ENCODE measurements at regions not wholly inside any gene's neighbourhood (a gene's known extent, or its start where the extent isn't known, plus 50 kb on each side); places are given as distances from the start of the nearest gene placed in this dataset.

DNA sequence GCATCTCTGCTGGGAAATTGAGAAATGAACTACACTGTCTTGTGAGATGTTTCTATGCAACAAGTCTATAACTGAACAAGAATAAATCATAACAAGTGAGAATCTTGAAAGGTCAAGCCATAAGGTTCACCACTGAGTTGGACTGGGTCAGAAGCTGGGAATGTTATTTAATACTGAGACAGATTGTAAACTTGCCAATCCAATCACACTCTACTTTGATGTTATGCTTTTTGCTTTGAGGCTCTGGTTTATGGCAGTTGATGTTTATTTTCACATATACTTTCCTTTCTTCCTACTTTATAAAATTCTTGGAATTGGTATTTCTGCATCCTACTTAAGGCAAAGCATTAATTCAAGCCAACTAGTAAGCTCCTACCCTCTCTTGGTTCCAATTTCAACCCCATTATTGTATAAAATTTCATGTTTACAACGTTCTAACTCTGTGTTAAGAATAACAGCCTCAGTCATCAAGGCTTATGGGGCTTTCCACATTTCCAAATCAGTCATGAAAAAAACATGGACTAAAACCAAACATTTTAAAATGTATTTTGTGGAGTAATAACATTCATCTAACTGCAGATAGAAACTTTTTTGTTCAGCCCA is 533.4 kb downstream of the NYAP2 start:
- TF ChIP-seq, protein P1, sequence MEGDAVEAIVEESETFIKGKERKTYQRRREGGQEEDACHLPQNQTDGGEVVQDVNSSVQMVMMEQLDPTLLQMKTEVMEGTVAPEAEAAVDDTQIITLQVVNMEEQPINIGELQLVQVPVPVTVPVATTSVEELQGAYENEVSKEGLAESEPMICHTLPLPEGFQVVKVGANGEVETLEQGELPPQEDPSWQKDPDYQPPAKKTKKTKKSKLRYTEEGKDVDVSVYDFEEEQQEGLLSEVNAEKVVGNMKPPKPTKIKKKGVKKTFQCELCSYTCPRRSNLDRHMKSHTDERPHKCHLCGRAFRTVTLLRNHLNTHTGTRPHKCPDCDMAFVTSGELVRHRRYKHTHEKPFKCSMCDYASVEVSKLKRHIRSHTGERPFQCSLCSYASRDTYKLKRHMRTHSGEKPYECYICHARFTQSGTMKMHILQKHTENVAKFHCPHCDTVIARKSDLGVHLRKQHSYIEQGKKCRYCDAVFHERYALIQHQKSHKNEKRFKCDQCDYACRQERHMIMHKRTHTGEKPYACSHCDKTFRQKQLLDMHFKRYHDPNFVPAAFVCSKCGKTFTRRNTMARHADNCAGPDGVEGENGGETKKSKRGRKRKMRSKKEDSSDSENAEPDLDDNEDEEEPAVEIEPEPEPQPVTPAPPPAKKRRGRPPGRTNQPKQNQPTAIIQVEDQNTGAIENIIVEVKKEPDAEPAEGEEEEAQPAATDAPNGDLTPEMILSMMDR (IDR thresholded peaks at IDR 0.05; ENCODE audit: low read depth, low read length), result no peak
- no peaks in the 10 kb centered on the region for H3K36me3 ChIP-seq
- H3K4me3 ChIP-seq, result no peak overlapping the region
- no peaks in the 10 kb centered on the region for H3K9me3 ChIP-seq (ENCODE audit: low read depth)
- no peaks in the 10 kb centered on the region for H3K4me1 ChIP-seq (ENCODE audit: low read depth)
- no peaks in the 10 kb centered on the region for H3K27me3 ChIP-seq
- H3K27ac ChIP-seq, result no peak overlapping the region
- no peak for DNase-seq (ENCODE audit: low read depth in 1 of 2, low spot score in 1 of 2)

DNA sequence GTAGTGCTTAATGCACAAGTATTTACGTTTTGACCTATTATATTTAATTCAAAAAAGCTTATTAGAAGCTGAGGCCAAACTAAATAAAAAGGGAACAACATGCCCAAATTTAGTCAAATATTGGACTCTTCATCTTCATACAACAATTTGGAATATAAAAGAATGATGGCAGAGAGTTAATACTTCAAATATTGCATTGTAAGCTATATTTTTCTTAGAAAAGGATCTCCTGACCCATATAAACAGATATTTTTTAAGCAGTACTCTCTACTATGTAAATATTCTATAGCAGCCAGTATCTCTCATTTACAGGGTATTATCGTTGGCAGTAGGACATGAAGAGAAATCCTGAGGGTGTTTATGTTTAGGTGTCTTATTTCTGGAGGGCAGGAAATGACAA is 531.2 kb downstream of the NYAP2 start:
- no peak overlapping the region for H3K4me3 ChIP-seq
- no peak for DNase-seq (ENCODE audit: low read depth in 1 of 2, low spot score in 1 of 2)
- H3K9me3 ChIP-seq (ENCODE audit: low read depth), result no peaks in the 10 kb centered on the region
- no peak overlapping the region for H3K27ac ChIP-seq
- H3K27me3 ChIP-seq, result no peaks in the 10 kb centered on the region
- no peaks in the 10 kb centered on the region for H3K4me1 ChIP-seq (ENCODE audit: low read depth)
- TF ChIP-seq, protein P1 (IDR thresholded peaks at IDR 0.05; ENCODE audit: low read depth, low read length), result no peak
- no peaks in the 10 kb centered on the region for H3K36me3 ChIP-seq

DNA sequence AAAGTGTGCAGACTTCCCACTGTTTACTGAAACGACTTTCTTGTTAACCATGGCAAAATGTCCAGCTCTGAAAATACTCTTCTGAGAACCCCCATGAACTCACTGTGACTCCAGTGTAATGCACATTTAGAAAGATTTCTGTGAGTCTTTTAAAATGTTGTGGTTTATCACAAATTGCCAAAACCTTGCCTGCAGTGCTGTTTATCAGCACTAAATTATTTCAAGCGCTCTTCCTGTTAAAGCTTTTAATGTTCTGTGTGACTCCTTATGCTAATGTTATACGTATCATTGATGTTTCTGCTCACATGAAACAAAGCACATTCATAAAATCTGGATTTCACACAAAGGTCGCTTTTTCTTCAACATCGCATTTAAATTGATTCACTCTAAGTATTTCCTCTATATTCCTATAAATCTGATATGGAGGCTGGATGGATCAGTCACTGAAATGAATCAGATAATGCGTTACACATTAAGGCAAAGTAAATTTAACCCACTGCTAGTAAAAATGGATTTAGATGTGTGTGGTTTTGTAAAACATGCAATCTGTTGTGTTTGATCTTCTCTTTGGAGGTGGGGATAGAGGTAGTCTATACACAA is 521.2 kb downstream of the NYAP2 start:
- TF ChIP-seq, protein P1 (IDR thresholded peaks at IDR 0.05; ENCODE audit: low read depth, low read length), result no peak
- Histone ChIP-seq H3K36me3 (no peaks in the 10 kb centered on the region), H3K4me3 (no peak overlapping the region), H3K27ac (no peak overlapping the region), H3K27me3 (no peaks in the 10 kb centered on the region), H3K9me3 (ENCODE audit: low read depth) (no peaks in the 10 kb centered on the region), H3K4me1 (ENCODE audit: low read depth) (no peaks in the 10 kb centered on the region)
- peak in 1 of 2 donors; percentile 27 for DNase-seq (ENCODE audit: low read depth in 1 of 2, low spot score in 1 of 2)

DNA sequence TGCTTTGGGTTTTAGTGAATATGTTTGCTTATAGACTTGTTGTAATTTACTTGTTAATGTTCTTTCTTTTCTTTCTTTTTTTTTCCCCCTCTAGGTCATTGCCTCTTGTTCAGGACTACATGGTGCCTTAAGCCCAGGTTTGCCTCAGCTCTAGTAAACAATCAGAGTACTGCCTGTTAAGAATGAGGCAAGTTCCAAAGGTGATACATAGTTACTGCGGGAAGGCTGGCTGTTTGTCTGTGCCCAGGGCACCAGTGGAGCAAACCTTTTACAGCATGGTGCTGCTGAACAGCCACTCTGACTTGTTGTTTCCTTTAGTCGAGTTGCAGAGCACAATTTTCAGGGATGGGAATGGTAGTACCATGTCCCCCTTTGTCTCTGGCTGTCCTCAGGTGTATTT is 517.2 kb downstream of the NYAP2 start:
- H3K4me3 ChIP-seq, result no peak overlapping the region
- H3K4me1 ChIP-seq (ENCODE audit: low read depth), result no peaks in the 10 kb centered on the region
- H3K27me3 ChIP-seq, result no peaks in the 10 kb centered on the region
- H3K27ac ChIP-seq, result no peak overlapping the region
- TF ChIP-seq, protein P1 (IDR thresholded peaks at IDR 0.05; ENCODE audit: low read depth, low read length), result no peak
- no peaks in the 10 kb centered on the region for H3K9me3 ChIP-seq (ENCODE audit: low read depth)
- H3K36me3 ChIP-seq, result no peaks in the 10 kb centered on the region
- DNase-seq (ENCODE audit: low read depth in 1 of 2, low spot score in 1 of 2), result no peak

DNA sequence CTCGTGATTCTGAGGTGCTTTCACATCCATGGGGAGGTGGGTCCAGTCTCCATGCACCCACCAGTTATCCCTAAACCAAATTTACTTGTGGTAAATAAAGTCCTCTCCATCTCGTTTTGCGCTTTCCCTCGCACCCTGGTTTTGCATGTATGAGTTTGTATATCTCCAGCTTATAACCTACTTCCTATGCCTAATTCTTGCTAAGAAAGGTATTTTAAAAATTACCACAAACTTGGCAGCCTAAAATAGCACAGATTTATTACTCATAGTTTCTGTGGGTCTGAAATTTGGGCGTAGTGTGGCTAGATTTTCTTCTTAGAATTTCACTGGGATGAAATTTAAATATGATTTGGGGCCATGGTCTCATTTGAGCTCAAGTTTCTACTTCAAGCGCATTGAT is 511.5 kb downstream of the NYAP2 start:
- Histone ChIP-seq H3K4me1 (ENCODE audit: low read depth) (no peaks in the 10 kb centered on the region), H3K27me3 (no peaks in the 10 kb centered on the region), H3K27ac (no peak overlapping the region), H3K4me3 (no peak overlapping the region), H3K9me3 (ENCODE audit: low read depth) (no peaks in the 10 kb centered on the region), H3K36me3 (no peaks in the 10 kb centered on the region)
- TF ChIP-seq, protein P1 (IDR thresholded peaks at IDR 0.05; ENCODE audit: low read depth, low read length), result no peak
- DNase-seq (ENCODE audit: low read depth in 1 of 2, low spot score in 1 of 2), result no peak

Measured in cardiac muscle cell (in vitro differentiated cells and primary cell).